DMS53 treated with DMSO at 0.1 percent for 48 hours (cell line): ENCODE measurements at regions not wholly inside any gene's neighbourhood (a gene's known extent, or its start where the extent isn't known, plus 50 kb on each side); places are given as distances from the start of the nearest gene placed in this dataset.

ENCODE experiments used
- DNase-seq: peaks from one replicate; lab custom pipeline; 2025; ENCODE audit not compliant: unreplicated experiment; lab: John Stamatoyannopoulos, UW

DNA sequence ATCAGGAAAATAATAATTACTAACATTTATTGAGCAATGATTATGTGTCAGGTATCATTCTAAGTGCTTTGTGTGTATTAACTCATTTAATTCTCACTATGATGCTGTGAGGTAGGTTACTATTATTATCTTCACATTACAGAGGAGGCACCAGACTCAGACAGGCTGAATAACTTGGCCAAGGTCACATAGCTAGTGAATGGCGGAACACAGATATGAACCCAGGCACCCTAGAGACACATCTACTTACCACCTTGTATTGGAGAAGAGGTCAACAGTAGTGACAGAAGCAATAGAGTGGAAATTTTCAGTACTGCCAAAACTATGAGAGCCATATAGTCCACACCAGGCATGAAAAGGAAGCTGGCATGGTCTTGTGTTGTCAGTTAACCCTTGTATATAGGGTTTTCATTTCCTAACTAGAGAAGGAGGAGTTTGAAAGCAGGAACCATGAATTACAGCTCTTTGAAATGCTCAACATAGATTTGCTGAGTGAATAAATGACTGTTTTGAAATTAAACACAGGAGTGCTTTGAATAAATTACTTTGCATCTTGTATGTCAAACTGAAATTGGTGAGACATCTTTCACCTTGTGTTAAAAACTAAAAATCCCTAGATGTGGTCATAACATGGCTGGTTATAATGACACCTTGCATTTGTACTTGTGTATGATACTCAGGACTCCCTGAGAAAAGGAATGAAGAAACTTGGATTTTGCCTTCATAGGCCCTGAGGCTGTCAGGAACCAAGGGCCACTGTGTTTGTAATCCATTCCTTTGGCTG, 71.8 kb downstream of the RTL9 start:
- DNase-seq = no peak

DNA sequence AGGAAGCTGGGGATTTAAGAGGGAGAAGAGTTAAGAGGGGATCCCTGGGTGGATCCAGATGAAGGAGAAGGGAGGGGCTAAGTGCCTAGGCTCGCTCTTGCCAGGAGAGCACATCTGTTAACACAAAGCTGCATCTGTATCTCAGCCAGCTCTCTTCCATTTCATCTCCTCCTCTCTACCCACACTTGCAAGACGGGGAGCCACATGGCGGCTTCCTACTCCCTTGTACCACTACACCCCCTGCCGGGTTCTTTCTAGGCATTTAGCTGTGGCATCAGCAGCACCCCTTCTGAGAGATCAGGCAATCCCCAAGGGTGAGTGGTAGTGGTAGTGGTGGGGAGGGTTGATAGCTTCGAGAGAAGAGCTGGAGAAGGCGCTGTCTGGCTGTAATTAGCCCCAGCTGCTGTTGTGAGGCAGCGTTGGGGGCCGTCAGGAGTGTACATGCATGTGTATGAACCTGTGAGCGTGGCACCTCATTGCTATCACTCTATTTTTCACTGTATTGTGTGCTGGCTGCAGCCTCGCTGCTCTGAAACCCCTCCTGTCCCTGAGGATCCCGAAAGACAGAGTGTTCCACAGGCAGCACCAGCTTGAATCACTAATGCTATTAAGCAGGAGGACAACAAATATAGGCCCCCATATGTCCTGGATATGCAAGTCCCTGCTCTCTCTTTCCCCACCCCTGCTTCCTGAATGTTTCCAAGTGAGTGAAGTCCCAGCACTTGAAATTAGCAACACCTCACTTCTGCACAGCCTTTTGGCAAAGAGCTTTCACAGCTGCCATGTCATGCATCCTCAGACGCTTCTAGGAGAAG, 73.7 kb downstream of the RTL9 start:
- no peak for DNase-seq

DNA sequence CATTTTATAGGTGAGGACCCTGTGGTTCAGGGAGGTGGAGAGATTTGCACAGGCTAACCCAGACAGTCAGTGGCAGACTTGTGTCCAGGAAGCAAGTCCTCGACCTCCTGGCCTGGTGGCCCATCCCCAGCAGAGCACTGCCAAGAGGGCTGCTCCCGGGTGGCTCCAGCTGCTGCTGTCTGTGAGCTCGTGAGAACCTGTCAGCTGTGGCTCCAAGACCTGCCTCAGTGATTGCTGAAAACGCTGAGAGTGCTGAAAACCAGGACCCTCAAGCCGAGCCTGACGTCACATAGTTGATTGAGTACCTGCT, 74.2 kb downstream of the RTL9 start:
- no peak for DNase-seq

DNA sequence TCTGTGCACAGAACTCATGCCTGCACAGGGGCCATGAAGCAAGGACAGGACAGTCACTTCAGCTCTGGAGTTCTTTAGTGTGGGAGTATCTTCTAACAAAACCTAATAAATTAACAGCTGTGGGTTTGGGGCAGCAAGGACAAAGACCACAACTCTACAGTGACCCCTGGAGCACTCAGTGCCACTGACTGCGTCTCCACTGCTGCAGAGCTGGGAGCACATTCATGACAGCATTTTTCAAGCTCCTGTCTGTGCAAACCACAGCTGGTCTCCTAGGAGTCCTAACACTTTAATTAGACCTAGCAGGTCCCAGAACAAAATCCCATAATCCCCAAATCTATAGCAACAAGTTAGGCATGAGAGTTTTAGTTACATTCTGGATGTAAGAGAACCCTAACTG, 76.5 kb downstream of the RTL9 start:
- no peak for DNase-seq

DNA sequence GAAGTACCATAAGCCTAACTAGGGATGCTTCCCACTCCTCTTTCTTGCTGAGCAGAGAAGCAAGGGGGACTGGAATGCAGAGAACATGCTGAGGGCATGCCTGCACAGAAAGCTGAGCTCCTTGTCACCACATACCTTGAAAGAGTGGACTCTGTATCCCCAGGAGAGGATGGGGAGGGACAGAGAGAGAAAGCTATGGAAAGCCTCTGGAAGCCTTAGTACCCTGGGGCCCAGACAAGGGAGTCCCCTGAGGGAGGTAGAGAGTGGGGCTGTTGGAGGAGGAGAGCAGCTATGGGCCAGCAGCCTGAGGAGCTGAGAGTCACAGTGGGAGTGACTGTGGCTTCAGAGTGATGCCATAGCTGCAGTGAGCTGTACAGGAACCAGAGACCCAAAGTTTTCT, 77.9 kb downstream of the RTL9 start:
- DNase-seq = no peak

DNA sequence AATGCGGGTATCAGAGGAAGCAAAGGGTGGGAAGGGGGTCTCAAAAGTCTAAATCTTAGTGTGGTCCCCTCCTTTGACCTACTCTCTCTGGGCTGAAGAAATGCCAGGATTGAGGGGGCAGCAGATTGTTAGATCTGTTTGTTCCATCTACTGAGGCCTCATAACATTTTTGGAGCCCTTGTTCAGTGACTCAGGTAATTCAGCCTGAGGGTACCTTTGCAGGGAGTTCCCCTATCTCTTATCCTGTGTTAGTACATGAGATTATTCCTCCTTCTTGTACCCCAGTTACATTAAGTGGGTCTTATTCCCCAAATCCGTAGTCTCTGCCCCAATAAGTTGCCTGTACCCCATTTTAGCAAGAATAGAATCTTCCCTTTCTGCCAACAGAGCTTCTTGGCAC, 79.0 kb downstream of the RTL9 start:
- DNase-seq = no peak

DNA sequence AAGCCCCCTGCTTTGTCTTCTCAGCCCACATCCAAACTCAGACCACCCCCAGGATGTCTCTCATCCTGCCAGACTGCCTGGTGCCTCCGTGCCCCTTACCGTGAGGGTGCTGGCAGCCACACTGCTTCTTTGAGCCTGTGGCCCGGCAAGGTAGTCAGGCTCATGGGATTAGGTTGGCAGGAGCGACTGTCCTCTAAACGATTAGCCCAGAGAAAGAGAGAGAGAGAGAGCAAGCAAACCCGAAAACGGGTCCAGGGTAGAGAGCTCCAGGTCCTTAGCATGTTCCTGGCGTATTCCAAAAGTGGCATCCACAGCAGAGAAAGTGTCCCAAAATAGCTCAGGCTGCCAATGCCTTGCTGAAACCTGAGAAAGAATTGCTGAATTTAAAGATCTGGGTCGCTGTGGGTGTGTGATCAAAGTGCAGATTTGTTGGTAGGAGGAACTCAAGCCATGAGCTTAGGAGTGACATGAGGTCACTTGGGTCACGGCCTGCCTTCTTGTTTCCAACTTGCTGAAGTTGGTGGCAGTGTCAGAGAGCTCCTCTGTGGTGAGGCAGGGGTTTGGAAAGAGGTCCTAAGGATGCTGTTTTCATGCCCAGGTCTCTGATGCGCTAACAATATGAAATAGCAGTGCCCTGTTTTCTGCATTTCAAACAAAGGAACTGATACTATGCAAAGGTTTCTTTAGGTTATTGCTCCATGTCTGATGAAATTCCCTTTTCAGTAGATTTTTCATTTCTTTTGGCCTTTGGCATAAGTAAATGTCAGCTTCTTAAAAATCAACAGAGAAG, 81.6 kb downstream of the RTL9 start:
- DNase-seq = no peak

DNA sequence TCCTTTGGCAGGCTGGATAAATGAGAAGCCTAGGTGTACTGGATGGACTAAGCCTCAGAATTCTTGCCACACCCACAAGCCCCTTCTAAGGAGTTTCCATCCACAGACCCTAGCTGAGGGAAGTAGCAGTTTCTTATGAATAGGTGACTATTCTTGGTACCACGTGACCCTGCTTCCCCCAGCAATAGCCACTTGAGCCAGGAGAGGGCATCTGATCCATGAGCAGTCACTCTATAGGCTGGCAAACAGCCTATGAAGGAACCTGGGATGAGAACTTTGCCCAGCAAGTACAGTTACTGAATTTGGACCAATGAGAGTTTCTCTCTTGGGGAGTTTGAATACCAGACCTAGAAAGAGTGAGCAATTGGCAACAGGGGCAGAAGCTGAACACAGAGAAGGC, 84.0 kb downstream of the RTL9 start:
- peak; percentile 21 for DNase-seq

DNA sequence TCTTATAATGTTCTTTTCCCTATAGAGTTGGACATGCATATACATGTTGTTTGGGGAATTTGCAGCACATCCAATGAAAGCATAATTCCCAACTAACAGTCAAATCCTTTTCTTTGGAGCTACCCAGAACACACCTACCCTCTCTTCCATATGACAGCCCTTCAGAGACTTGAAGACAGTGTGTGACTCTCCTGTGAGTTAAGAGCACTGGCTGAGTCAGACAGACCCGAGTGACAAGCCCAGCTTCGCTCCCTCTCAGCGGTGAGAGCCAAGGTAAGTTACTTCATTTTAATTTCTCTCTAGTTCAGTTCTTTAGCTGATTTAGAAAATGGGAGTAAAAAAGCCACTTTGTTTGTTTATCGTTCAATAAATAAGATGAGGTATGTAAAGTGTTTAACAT, 86.3 kb downstream of the RTL9 start:
- DNase-seq = no peak

DNA sequence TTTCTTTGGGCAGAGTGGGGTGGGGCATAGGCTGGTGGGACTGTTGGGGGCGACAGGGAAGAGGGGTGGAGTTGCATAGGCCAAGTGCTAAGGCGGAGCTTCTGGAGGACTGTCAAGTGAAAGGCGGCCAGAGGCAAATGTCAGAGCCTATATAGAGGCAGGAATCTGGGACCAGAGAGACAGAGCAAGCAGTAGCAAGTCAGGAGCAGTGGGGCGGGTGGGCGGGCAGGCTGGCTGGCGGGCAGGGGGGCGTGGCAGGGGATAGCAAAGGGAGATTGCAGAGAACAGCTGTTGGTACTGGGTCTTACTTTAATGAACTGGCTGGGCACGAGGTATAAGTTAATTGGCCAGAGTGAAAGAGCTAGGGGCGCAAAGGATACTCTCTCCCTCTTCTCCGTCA, 89.8 kb downstream of the RTL9 start:
- DNase-seq = no peak

DNA sequence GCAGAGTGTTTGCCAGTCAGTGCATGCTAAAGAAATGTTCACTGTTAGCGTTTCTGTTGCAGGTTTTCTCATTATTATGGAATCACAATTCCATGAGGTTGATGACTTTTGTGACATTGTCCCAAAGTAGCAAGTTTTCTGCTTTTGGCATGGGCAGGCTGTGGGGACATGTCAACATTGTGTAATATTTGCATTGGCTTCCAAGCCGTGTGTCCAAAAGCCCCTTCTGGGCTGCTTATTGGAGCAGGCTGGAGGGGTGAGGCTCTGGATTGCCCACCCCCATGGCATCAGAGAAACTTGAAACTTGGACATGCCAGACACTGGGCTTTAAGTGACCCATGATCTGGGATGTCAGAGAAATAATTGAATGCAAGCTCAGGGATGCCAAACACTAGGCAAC, 90.7 kb downstream of the RTL9 start:
- DNase-seq = no peak

DNA sequence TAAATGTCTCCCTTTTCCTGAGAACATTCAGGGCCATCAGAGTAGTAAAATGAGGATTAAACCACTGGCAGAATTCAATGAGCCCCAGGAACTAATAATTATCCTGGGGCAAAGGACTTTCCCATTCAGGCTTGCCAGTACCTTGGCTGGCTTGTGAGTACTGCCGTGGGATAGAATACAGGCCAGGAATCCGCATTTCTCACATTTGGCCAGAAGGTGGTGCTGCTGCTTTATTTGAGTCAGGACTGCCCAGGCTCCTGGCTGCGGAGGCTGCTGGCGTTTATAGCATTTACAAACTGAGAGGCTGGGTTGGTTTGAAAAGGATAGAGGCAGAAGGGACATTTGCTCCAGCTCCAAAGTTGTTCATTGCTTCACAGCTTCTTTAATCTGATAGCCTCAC, 91.4 kb downstream of the RTL9 start:
- peak; percentile 47 for DNase-seq

DNA sequence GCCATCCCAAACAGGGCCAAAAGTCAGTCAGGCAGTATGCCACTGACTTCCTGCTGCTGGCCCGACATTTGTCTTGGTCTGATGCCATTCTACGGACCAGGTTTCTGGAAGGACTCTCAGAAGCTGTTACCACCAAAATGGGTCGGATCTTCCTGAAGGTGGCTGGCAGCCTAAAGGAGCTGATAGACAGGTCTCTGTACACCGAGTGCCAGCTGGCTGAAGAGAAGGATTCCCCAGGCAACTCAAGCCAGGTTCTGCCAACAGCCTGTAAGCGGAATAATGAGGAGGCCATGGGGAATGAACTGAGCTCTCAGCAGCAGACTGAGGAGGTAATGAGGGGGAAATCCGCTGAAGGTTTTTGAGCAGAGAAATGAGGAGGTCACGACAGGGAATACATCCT, 95.7 kb downstream of the RTL9 start:
- DNase-seq = no peak

DNA sequence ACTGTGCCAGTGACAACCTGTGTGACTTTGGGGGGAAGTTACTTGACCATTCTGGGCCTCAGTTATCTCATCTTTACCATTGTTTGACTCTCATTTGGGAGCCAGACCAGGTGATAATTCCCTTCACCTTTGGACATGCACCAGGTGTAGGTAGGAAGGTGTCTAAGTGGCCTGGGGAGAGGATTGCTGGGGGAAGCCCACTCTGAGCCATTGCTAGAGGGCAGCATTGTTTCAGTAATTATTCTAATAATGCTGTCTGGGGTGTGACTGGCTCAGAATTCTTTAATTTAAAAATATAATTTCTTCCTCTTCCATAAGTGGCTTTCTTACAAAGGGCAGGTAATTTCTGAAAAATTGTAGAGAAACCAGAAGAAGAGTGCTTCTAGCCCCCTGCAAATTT, 104.3 kb downstream of the RTL9 start:
- no peak for DNase-seq

DNA sequence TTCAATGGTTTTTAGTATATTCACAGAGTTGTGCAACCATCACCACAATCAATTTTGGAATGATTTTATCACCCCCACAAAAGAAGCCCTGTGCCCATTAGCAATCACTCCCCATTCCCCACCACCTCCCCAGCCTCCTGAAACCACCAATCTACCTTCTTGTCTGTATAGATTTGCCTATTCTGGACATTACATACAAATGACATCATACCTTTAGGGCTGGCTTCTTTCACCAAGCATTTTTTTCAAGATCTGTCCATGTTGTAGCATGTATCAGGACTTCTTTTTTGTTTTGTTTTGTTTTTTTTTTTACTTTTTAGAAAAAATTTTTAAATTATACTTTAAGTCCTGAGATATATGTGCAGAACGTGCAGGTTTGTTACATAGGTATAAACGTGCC, 108.1 kb downstream of the RTL9 start:
- no peak for DNase-seq

DNA sequence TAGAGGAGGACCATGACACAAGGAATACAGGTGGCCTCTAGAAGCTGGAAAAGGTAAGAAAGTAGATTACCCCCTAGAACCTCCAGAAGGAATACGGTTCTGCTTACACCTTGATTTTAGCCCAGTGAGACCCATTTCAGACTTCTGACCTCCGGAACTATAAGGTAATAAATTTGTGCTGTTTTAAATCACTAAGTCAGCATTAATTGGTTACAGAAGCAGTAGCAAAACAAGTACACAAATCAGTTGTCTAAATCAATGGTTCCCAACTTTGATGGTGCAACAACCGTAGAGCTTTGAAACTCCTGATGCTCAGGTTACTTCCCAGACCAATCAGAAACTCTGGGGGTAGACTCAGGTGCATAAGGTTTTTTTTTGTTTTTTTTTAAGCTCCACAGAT, 113.6 kb downstream of the RTL9 start:
- no peak for DNase-seq

DNA sequence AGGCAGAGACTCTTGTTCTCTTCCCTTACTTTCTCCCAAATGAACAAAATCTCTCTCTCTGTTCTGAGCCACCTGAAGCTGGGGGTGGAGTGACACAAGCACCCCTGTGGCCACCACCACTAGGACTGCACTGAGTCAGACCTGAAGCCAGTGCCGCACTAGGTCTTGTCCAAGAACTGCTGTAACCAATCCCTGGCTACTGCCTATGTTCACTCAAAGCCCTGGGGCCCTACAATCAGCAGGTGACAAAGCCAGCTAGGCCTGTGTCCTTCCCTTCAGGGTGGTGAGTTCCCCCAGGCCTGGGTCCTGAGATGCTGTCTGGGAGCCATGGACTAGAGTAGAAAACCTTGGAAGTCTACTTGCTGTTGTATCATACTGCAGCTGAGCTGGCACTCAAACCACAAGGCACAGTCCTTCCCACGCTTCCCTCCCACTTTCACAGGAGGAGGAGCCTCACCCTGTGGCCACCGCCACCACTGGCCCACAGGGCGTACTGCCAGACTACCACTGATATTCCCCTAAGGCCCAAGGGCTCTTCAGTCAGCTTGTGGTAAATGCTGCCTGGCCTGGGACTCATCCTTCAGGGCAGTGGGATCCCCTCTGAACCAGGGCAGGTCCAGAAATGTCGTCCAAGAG, 119.1 kb downstream of the RTL9 start:
- DNase-seq = no peak

DNA sequence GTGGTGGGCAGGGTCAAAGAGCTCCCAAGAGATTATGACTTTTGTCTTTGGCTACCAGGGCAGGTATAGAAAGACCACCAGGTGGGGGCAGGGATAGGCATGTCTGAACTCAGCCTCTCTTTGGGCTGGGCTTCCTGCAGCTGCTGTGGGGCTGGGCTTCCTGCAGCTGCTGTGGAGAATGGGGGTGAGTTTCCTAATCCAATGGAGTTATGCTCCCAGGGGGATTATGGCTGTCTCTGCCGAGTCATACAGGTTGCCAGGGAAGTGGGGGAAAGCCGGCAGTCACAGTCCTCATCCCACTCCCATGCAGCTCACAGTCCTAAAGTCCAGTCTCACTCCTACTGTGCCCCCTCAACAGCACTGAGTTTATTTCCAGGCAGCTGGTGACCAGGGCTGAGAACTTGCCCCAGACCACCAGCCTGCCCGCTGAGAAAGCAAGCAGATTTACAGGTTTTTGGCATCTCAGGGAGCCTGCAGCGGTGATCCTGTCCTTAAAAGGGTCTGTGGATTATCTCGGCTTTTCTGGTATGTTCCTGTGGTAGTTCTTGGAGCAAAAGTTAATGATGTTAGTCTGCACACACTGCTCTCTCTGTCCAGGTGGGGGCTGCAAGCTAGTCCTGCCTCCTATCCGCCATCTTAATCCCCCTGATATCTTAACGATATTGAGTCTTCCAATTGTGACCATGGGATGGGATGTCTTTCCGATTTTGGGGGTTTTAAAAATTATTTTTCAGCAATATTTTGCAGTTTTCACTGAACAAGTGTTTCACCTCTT, 133.4 kb downstream of the RTL9 start:
- DNase-seq = no peak

DNA sequence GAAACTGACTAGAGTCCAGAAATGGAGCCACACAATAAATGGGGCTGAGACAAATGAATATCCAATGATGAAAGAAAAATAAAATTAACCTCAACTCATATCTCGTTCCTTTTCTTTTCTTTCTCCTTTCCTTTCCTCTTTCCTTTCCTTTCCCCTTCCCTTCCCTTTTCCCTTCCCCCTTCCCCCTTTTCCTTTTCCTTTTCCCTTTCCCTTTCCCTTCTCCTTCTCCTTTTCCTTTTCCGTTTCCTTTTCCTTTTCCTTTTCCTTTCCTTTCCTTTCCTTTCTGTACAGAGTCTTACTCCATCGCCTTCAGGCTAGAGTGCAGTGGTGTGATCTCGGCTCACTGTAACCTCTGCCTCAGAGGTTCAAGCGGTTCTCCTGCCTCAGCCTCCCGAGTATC, 146.3 kb downstream of the RTL9 start:
- no peak for DNase-seq

DNA sequence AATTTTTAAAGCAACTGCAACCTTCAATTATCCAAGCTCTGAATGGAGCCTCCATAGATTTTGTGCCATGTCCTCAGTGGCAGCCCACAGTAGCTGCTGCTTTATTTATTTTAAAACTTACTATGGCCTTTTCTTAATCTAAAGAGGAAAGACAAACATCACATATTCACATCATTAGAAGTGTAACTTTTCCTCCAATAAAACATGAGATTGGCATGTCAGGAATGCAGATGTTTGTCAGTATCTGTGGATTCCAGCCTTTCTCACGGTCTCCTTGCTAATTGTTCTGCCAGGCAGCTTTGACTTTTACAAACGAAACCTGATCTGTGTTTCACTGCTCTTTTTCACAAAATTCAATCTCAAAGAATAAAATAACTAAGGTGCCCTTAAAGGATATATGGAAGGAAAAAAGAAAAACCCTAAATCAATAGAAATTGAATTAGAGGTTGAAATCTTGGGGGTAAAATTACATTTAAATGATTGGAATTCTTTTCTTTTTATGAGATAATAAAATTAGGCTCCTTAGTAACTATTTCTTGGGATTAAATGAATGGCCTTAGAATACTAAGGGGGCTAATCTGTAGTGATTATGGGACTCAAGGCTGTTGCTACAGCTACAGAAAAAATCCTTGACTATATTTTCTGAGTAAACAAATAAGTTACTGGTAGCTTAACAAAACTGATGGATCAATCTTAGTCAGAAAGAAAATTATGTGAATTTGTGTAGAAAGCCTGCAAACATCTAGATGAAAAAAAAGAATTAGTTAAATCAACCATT, 151.3 kb downstream of the RTL9 start:
- no peak for DNase-seq
